SK-N-SH treated with all-trans-retinoic acid at 6 μM for 48 hours (cell line): ENCODE measurements at regions not wholly inside any gene's neighbourhood (a gene's known extent, or its start where the extent isn't known, plus 50 kb on each side); places are given as distances from the start of the nearest gene placed in this dataset.

ENCODE experiments used
- ATAC-seq: fragments of 200-7000 bp; cut with Tn5 transposase; 3 replicates; pipeline ENCODE4 v1.9.1; 2020; ENCODE audit warnings: mild to moderate bottlenecking, moderate library complexity
- ARNTL ChIP-seq: fragments of 450-650 bp; formaldehyde crosslinking; IDR thresholded peaks from 2 replicates; pipeline ENCODE4 v1.5.0; 2020; ENCODE audit warnings: low read depth, mild to moderate bottlenecking, moderate library complexity, borderline replicate concordance
- CREB5 ChIP-seq: fragments of 250-450 bp; sonication (Bioruptor Pico); IDR thresholded peaks from 2 replicates; pipeline ENCODE4 v1.5.1; 2020; ENCODE audit warnings: low read depth, mild to moderate bottlenecking, moderate library complexity
- CSDC2 ChIP-seq: fragments of 250-450 bp; sonication (Bioruptor Pico); IDR thresholded peaks from 2 replicates; pipeline ENCODE4 v1.5.0; 2020; ENCODE audit warnings: mild to moderate bottlenecking, moderate library complexity
- ESRRG ChIP-seq: fragments of 250-450 bp; sonication (Bioruptor Pico); IDR thresholded peaks from 2 replicates; pipeline ENCODE4 v1.6.1; 2021; ENCODE audit warnings: mild to moderate bottlenecking
- GLIS3 ChIP-seq: fragments of 250-450 bp; sonication (Bioruptor Pico); IDR thresholded peaks from 2 replicates; pipeline ENCODE4 v1.5.0; 2020; ENCODE audit warnings: mild to moderate bottlenecking, moderate library complexity
- ISL1 ChIP-seq: fragments of 250-450 bp; sonication (Bioruptor Pico); IDR thresholded peaks from 2 replicates; pipeline ENCODE4 v2.1.2; 2022; ENCODE audit warnings: mild to moderate bottlenecking, moderate library complexity
- OSR1 ChIP-seq: fragments of 250-450 bp; sonication (Bioruptor Pico); IDR thresholded peaks from 2 replicates; pipeline ENCODE4 v1.8.0; 2022; ENCODE audit warnings: moderate library complexity, mild to moderate bottlenecking, inconsistent platforms
- PATZ1 ChIP-seq: fragments of 250-450 bp; sonication (Bioruptor Pico); IDR thresholded peaks from 2 replicates; pipeline ENCODE4 v1.8.0; 2020; ENCODE audit warnings: mild to moderate bottlenecking, moderate library complexity, borderline replicate concordance
- PPARA ChIP-seq: fragments of 250-450 bp; sonication (Bioruptor Pico); IDR thresholded peaks from 2 replicates; pipeline ENCODE4 v1.5.0; 2020; ENCODE audit warnings: mild to moderate bottlenecking, borderline replicate concordance
- RARB ChIP-seq: fragments of 250-450 bp; sonication (Bioruptor Pico); IDR thresholded peaks from 2 replicates; pipeline ENCODE4 v1.8.0; 2021; ENCODE audit warnings: mild to moderate bottlenecking, moderate library complexity
- SNAI2 ChIP-seq: fragments of 250-450 bp; sonication (Bioruptor Pico); IDR thresholded peaks from 2 replicates; pipeline ENCODE4 v1.5.0; 2020; ENCODE audit warnings: mild to moderate bottlenecking, moderate library complexity
- TCF4 ChIP-seq: fragments of 250-450 bp; sonication (Bioruptor Pico); IDR thresholded peaks from 2 replicates; pipeline ENCODE4 v1.8.0; 2021; ENCODE audit warnings: mild to moderate bottlenecking, moderate library complexity, borderline replicate concordance
- TOX ChIP-seq: fragments of 250-450 bp; sonication (Bioruptor Pico); IDR thresholded peaks from 2 replicates; pipeline ENCODE4 v1.8.0; 2021; ENCODE audit warnings: mild to moderate bottlenecking, moderate library complexity, borderline replicate concordance
- ZFP3 ChIP-seq: fragments of 250-450 bp; sonication (Bioruptor Pico); IDR thresholded peaks from 2 replicates; pipeline ENCODE4 v1.5.0; 2020; ENCODE audit warnings: mild to moderate bottlenecking, moderate library complexity
- ZFP30 ChIP-seq: fragments of 450-650 bp; formaldehyde crosslinking; IDR thresholded peaks from 2 replicates; pipeline ENCODE4 v1.5.0; 2022; ENCODE audit warnings: mild to moderate bottlenecking, moderate library complexity
- ZNF565 ChIP-seq: fragments of 450-650 bp; formaldehyde crosslinking; conservative IDR thresholded peaks from 2 replicates; pipeline ENCODE4 v1.5.0; 2020; ENCODE audit warnings: low read depth, mild to moderate bottlenecking, moderate library complexity
- ZNF70 ChIP-seq: fragments of 450-650 bp; formaldehyde crosslinking; IDR thresholded peaks from 2 replicates; pipeline ENCODE4 v1.5.0; 2020; ENCODE audit warnings: mild to moderate bottlenecking, moderate library complexity
- ZNF8 ChIP-seq: fragments of 450-650 bp; formaldehyde crosslinking; IDR thresholded peaks from 2 replicates; pipeline ENCODE4 v1.5.0; 2020; ENCODE audit warnings: mild to moderate bottlenecking, moderate library complexity
- TF ChIP-seq, protein P1 (sequence below): fragments of 250-450 bp; sonication (Bioruptor Pico); IDR thresholded peaks from 2 replicates; pipeline ENCODE4 v1.5.0; 2020; ENCODE audit warnings: mild to moderate bottlenecking, moderate library complexity
- TF ChIP-seq, protein P2 (sequence below): fragments of 250-450 bp; sonication (Bioruptor Pico); IDR thresholded peaks from 2 replicates; pipeline ENCODE4 v1.5.1; 2021; ENCODE audit warnings: mild to moderate bottlenecking, moderate library complexity

DNA sequence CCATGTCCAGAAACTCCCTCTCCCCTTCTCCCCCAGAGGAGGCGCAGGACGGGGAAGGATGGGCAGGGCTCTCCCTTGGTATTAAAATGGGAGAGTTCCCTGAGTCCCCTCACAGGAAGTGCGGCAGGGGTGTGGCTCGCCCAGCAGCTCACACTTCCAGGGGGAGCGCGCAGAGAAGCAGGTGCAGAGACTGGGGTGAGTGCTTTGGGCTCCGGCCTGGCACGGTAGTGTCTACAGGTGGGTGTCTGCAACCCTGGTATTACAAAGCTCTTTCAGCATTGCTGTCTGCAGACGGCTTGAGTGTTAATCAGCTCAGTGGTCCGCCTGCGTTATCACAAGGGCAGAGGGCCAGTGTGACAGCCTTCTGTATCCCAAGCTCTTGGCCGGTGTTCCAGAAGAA is 114.9 kb upstream of the FBXL7 start:
- no peak for ATAC-seq
- TF ChIP-seq ZFP3 (CRISPR knock-in tag) (no peak), PPARA (CRISPR knock-in tag) (no peak), CREB5 (CRISPR knock-in tag) (no peak), ZNF565 (CRISPR knock-in tag) (no peak), OSR1 (CRISPR knock-in tag) (no peak), CSDC2 (CRISPR knock-in tag) (no peak), SNAI2 (CRISPR knock-in tag) (no peak), ZFP30 (no peak), TOX (no peak), ZNF8 (CRISPR knock-in tag) (no peak), PATZ1 (CRISPR knock-in tag) (no peak), ISL1 (CRISPR knock-in tag) (no peak), ARNTL (CRISPR knock-in tag) (no peak), GLIS3 (CRISPR knock-in tag) (no peak), TCF4 (CRISPR knock-in tag) (no peak), ESRRG (CRISPR knock-in tag) (no peak), ZNF70 (CRISPR knock-in tag) (no peak)
- TF ChIP-seq, protein P1, sequence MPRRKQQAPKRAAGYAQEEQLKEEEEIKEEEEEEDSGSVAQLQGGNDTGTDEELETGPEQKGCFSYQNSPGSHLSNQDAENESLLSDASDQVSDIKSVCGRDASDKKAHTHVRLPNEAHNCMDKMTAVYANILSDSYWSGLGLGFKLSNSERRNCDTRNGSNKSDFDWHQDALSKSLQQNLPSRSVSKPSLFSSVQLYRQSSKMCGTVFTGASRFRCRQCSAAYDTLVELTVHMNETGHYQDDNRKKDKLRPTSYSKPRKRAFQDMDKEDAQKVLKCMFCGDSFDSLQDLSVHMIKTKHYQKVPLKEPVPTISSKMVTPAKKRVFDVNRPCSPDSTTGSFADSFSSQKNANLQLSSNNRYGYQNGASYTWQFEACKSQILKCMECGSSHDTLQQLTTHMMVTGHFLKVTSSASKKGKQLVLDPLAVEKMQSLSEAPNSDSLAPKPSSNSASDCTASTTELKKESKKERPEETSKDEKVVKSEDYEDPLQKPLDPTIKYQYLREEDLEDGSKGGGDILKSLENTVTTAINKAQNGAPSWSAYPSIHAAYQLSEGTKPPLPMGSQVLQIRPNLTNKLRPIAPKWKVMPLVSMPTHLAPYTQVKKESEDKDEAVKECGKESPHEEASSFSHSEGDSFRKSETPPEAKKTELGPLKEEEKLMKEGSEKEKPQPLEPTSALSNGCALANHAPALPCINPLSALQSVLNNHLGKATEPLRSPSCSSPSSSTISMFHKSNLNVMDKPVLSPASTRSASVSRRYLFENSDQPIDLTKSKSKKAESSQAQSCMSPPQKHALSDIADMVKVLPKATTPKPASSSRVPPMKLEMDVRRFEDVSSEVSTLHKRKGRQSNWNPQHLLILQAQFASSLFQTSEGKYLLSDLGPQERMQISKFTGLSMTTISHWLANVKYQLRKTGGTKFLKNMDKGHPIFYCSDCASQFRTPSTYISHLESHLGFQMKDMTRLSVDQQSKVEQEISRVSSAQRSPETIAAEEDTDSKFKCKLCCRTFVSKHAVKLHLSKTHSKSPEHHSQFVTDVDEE = no peak

DNA sequence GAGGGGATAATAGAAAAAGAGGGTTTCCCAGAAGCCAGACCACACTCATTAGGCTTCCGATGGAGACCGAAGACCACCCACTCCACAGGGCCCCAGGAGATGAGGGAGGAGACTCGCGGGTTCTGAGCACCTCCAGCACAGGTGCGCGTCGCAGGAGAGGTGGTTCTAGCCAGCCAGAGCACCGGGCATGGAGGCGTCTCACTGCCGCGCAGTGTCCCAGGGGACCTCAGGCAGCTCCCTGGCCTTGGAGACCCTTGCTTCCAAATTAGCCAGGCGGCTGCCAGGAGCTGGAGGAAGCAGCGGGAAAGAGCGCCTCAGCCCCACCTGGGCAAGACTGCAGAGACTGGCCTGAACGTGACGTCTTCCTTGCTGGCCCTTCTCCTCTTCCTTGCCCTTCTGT is 115.4 kb upstream of the FBXL7 start:
- ATAC-seq = no peak
- TF ChIP-seq CREB5 (CRISPR knock-in tag) = no peak
- TF ChIP-seq PPARA (CRISPR knock-in tag) = no peak
- TF ChIP-seq ZNF70 (CRISPR knock-in tag) = no peak
- no peak for TF ChIP-seq ZFP30
- TF ChIP-seq, protein P2, sequence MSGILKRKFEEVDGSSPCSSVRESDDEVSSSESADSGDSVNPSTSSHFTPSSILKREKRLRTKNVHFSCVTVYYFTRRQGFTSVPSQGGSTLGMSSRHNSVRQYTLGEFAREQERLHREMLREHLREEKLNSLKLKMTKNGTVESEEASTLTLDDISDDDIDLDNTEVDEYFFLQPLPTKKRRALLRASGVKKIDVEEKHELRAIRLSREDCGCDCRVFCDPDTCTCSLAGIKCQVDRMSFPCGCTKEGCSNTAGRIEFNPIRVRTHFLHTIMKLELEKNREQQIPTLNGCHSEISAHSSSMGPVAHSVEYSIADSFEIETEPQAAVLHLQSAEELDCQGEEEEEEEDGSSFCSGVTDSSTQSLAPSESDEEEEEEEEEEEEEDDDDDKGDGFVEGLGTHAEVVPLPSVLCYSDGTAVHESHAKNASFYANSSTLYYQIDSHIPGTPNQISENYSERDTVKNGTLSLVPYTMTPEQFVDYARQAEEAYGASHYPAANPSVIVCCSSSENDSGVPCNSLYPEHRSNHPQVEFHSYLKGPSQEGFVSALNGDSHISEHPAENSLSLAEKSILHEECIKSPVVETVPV (CRISPR knock-in tag) = no peak
- TF ChIP-seq OSR1 (CRISPR knock-in tag) = no peak
- no peak for TF ChIP-seq SNAI2 (CRISPR knock-in tag)
- TF ChIP-seq RARB (CRISPR knock-in tag) = no peak
- TF ChIP-seq ZNF565 (CRISPR knock-in tag) = no peak
- no peak for TF ChIP-seq ZFP3 (CRISPR knock-in tag)
- no peak for TF ChIP-seq PATZ1 (CRISPR knock-in tag)
- TF ChIP-seq GLIS3 (CRISPR knock-in tag) = no peak
- no peak for TF ChIP-seq CSDC2 (CRISPR knock-in tag)
- no peak for TF ChIP-seq ZNF8 (CRISPR knock-in tag)
- TF ChIP-seq, protein P1 = no peak
- TF ChIP-seq ESRRG (CRISPR knock-in tag) = no peak
